ENCODE measurements at regions not wholly inside any gene's neighbourhood (a gene's known extent, or its start where the extent isn't known, plus 50 kb on each side); places are given as distances from the start of the nearest gene placed in this dataset.

DNA sequence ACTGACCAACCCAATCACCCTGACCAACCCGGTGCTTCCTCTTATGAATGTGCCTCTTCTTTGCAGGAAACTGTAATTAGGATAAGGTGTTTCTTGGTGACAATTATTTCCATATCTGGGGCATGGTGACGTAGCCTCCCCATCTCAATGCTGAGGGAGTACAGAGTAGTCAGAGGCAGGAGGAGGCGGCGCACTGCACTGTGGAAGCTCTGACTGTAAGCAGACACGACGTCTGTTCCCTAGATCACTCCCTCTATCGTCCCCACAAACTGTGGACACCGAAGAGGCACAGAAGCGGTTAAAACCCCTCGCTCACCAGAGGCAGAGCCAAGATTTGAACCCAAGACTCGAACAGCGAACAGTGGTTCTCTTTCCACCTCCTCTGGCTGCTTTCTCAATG is 231.0 kb upstream of the IGF1R start:
- ChIA-PET POLR2A (no interaction called here), CTCF (no interaction called here)
- H3K27ac Mint-ChIP-seq (ENCODE audit: unreplicated experiment): no peak overlapping the region
- BruUV-seq (replicated peaks): no TSS peak
- intact Hi-C loops (cut with micrococcal nuclease; ENCODE audit: unreplicated experiment): no loop called here
- no peak for DNase-seq
- no peak overlapping the region for H3K4me3 ChIP-seq (ENCODE audit: low read depth, low read length)
- H3K27me3 Mint-ChIP-seq (ENCODE audit: insufficient read depth, unreplicated experiment): peaks cover 21% of the 10 kb centered on the region
- H3K9me3 ChIP-seq: no peaks in the 10 kb centered on the region
- TF ChIP-seq, protein P1, sequence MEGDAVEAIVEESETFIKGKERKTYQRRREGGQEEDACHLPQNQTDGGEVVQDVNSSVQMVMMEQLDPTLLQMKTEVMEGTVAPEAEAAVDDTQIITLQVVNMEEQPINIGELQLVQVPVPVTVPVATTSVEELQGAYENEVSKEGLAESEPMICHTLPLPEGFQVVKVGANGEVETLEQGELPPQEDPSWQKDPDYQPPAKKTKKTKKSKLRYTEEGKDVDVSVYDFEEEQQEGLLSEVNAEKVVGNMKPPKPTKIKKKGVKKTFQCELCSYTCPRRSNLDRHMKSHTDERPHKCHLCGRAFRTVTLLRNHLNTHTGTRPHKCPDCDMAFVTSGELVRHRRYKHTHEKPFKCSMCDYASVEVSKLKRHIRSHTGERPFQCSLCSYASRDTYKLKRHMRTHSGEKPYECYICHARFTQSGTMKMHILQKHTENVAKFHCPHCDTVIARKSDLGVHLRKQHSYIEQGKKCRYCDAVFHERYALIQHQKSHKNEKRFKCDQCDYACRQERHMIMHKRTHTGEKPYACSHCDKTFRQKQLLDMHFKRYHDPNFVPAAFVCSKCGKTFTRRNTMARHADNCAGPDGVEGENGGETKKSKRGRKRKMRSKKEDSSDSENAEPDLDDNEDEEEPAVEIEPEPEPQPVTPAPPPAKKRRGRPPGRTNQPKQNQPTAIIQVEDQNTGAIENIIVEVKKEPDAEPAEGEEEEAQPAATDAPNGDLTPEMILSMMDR (IDR thresholded peaks at IDR 0.05; ENCODE audit: insufficient read depth in 1 of 2, low read depth in 1 of 2, low read length in 1 of 2, severe bottlenecking in 1 of 2, unreplicated experiment in 1 of 2): no peak
- peaks cover 8% of the 10 kb centered on the region; the same call in 1 of the 2 replicates for H3K4me1 ChIP-seq
- H3K4me3 Mint-ChIP-seq (ENCODE audit: unreplicated experiment): no peak overlapping the region
- H3K9me3 Mint-ChIP-seq (ENCODE audit: unreplicated experiment): no peaks in the 10 kb centered on the region
- H3K36me3 Mint-ChIP-seq (ENCODE audit: insufficient read depth, unreplicated experiment): no peaks in the 10 kb centered on the region
- no peaks in the 10 kb centered on the region; the same call in 1 of the 2 replicates for H3K27me3 ChIP-seq (replicated peaks; ENCODE audit: control insufficient read depth, insufficient read depth, low read length)
- peaks cover 5% of the 10 kb centered on the region for H3K4me1 Mint-ChIP-seq (ENCODE audit: low read depth, unreplicated experiment)
- H3K36me3 ChIP-seq (ENCODE audit: control insufficient read depth, insufficient read depth, low read length): no peaks in the 10 kb centered on the region

DNA sequence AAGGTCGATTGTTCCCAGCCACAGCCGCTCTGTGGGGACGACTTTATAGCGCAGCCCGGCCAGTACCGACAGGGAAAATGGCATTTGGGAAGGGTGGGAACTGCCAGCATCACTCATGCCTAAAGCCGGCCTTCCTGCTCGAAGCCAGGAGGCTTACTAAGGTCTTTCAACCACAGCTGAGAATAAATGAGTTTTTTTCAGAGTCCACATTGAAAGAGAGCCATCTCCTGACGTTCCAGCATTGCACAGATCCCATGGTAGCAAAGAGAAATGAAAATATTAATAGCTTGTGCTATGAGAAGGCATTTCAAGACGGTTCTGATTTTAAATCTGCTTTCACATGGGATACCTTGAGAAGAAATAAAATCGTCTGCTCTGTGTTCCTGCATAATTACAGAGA is 230.2 kb upstream of the IGF1R start:
- Histone ChIP-seq H3K4me3 (ENCODE audit: low read depth, low read length) (no peak overlapping the region), H3K27me3 (replicated peaks; ENCODE audit: control insufficient read depth, insufficient read depth, low read length) (peaks cover 2% of the 10 kb centered on the region), H3K4me1 (peaks cover 8% of the 10 kb centered on the region; the same call in 1 of the 2 replicates), H3K36me3 (ENCODE audit: control insufficient read depth, insufficient read depth, low read length) (no peaks in the 10 kb centered on the region), H3K9me3 (no peaks in the 10 kb centered on the region)
- H3K4me1 Mint-ChIP-seq (ENCODE audit: low read depth, unreplicated experiment): no peaks in the 10 kb centered on the region
- DNase-seq: no peak
- ChIA-PET POLR2A (no interaction called here), CTCF (no interaction called here)
- intact Hi-C loops (cut with micrococcal nuclease; ENCODE audit: unreplicated experiment): no loop called here
- peaks cover 26% of the 10 kb centered on the region for H3K27me3 Mint-ChIP-seq (ENCODE audit: insufficient read depth, unreplicated experiment)
- TF ChIP-seq, protein P1 (IDR thresholded peaks at IDR 0.05; ENCODE audit: insufficient read depth in 1 of 2, low read depth in 1 of 2, low read length in 1 of 2, severe bottlenecking in 1 of 2, unreplicated experiment in 1 of 2): no peak
- no peak overlapping the region for H3K4me3 Mint-ChIP-seq (ENCODE audit: unreplicated experiment)
- no TSS peak for BruUV-seq (replicated peaks)
- no peaks in the 10 kb centered on the region for H3K9me3 Mint-ChIP-seq (ENCODE audit: unreplicated experiment)
- no peak overlapping the region for H3K27ac Mint-ChIP-seq (ENCODE audit: unreplicated experiment)
- H3K36me3 Mint-ChIP-seq (ENCODE audit: insufficient read depth, unreplicated experiment): no peaks in the 10 kb centered on the region

DNA sequence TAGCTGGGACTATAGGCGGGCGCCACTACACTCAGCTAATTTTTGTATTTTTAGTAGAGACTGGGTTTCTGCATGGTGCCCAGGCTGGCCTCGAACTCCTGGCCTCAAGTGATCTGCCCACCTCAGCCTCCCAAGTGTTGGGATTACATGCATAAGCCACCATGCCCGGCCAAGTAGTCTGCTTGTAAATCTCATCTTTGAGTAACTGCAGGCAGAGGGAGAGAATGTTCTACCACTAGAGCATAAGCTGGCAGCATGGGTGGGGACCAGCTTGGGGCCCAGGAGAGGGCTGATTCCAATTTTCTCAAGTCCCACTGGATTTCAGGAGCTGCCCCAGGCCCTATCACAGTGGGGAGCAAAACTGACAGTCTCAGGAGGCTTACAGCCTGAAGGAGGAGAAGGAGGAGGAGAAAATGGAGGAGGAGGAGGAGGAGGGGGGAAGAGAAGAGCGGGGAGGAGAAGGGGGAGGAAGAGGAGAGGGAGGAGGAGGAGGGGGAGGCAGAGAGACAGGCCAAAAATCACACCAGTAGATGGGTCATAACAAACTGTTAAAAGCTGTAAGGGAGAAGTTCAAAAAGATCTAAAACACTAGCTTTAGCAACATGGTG is 229.1 kb upstream of the IGF1R start:
- POLR2A ChIA-PET: no interaction called here
- Histone ChIP-seq H3K27me3 (replicated peaks; ENCODE audit: control insufficient read depth, insufficient read depth, low read length) (peaks cover 2% of the 10 kb centered on the region), H3K4me1 (peaks cover 8% of the 10 kb centered on the region; the same call in 1 of the 2 replicates), H3K9me3 (no peaks in the 10 kb centered on the region), H3K4me3 (ENCODE audit: low read depth, low read length) (no peak overlapping the region), H3K36me3 (ENCODE audit: control insufficient read depth, insufficient read depth, low read length) (no peaks in the 10 kb centered on the region)
- peaks cover 28% of the 10 kb centered on the region for H3K27me3 Mint-ChIP-seq (ENCODE audit: insufficient read depth, unreplicated experiment)
- H3K9me3 Mint-ChIP-seq (ENCODE audit: unreplicated experiment): no peaks in the 10 kb centered on the region
- no peaks in the 10 kb centered on the region for H3K4me1 Mint-ChIP-seq (ENCODE audit: low read depth, unreplicated experiment)
- H3K4me3 Mint-ChIP-seq (ENCODE audit: unreplicated experiment): no peak overlapping the region
- intact Hi-C loops (cut with micrococcal nuclease; ENCODE audit: unreplicated experiment): no loop called here
- H3K27ac Mint-ChIP-seq (ENCODE audit: unreplicated experiment): no peak overlapping the region
- TF ChIP-seq, protein P1 (IDR thresholded peaks at IDR 0.05; ENCODE audit: insufficient read depth in 1 of 2, low read depth in 1 of 2, low read length in 1 of 2, severe bottlenecking in 1 of 2, unreplicated experiment in 1 of 2): no peak
- CTCF ChIA-PET: interaction anchor here (0.6 to 1.0 kb wide), 2 partner anchors 9 to 21 kb away, joined by 4 to 6 read pairs; no protein-coding TSS in a partner anchor
- no peaks in the 10 kb centered on the region for H3K36me3 Mint-ChIP-seq (ENCODE audit: insufficient read depth, unreplicated experiment)
- no peak for DNase-seq
- BruUV-seq (replicated peaks): no TSS peak

Measured in Caco-2 (cell line).